Hematopoietic multipotent progenitor cell treated with erythropoietin and hydrocortisone succinate and interleukin-3 and kit ligand, for 8 days (in vitro differentiated cells): ENCODE measurements at regions not wholly inside any gene's neighbourhood (a gene's known extent, or its start where the extent isn't known, plus 50 kb on each side); places are given as distances from the start of the nearest gene placed in this dataset.
"Not testable (repeated sequence)": the region's sequence is repeated elsewhere in the genome, so short reads cannot be mapped to it uniquely, and the experiment has no call there.

Experiments used
- DNase-seq: peaks from one replicate; pipeline ENCODE4 v3.0.0-alpha.2; 2015

- DNase-seq, result no peak
Measured at GRCh38 chr5:86460519-86460918, 157.2 kb upstream of the COX7C start.

GRCh38 chr5:86461169-86461956 is 156.4 kb upstream of the COX7C start:
- no peak for DNase-seq

GRCh38 chr5:86463339-86463738 is 154.4 kb upstream of the COX7C start:
- DNase-seq, result peak; percentile 41

GRCh38 chr5:86465052-86465838 is 152.5 kb upstream of the COX7C start:
- DNase-seq, result no peak

- DNase-seq, result not testable (repeated sequence)
Measured at GRCh38 chr5:86466721-86467120, 151.0 kb upstream of the COX7C start.

DNA sequence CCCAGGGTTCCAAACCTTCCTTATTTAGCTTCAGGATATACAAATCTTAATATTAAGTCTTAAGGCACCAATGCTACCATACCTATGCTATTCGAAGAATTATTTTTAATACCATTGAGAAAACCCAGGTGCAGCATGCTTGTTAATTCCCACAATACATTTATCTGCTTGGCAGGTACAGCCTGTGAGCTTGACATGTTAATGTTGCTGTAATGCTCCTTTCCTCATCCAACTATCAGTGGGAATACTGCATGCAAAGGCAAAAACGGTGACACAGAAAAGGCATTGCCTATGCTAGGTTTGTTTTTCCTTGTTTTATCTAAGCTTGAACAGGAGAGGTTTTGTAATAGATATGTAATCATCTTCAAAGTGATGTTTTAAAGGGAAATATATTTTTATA is 135.7 kb upstream of the COX7C start:
- no peak for DNase-seq

DNA sequence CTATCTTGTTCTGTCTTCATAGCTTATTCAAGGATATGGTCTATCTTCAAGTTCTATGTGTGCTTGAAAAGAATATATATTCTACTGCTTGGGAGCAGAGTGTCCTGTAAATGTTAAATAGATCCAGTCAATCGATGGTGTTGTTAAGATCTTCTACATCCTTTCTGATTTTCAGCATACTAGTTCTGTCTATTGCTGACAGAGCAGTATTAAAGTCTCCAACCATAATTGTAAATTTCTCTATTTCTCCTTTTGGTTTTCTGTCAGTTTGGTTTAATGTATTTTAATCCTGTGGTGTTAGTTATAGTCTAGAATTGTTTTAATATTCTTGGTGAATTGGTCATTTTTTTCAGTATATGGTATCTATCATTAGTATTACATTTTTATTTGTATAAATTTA is 124.0 kb upstream of the COX7C start:
- DNase-seq, result no peak

DNA sequence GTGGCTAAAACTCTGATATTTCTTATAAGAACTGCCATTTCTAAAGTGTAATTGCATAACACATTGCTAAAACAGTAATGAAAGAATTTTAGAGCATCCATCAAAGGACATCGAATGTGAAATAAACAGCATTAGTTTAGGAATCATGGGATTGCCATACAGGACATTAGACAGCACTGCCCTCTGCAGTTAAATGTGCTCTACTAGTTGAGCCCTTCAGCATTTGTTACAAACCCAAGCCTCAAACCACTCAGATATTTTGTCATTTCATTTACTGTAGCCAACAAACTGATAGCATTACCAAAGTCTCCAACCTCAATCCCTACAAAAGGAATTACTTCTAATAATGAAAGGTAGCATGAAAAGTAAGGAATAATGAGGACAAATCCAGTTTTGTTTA is 116.8 kb upstream of the COX7C start:
- no peak for DNase-seq

- no peak for DNase-seq
Measured at GRCh38 chr5:86507574-86507973, 110.2 kb upstream of the COX7C start.

DNA sequence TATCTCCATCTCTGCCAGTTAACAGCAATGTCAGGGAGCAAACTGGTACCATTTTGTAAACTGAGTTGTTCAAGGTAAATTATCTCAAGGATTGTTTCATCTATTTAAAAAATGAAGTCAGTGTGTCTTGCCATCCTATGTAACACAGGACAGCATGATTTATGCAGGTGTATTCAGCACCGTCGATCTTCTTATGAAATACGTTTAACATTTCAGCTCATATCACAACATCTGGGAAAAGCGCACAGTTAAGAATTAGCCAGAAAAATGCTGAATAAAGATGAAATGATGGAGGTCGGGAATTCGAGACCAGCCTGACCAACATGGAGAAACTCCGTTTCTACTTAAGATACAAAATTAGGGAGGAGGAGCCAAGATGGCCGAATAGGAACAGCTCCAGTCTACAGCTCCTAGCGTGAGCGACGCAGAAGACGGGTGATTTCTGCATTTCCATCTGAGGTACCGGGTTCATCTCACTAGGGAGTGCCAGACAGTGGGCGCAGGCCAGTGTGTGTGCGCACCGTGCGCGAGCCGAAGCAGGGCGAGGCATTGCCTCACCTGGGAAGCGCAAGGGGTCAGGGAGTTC is 107.3 kb upstream of the COX7C start:
- DNase-seq, result not testable (repeated sequence)

DNA sequence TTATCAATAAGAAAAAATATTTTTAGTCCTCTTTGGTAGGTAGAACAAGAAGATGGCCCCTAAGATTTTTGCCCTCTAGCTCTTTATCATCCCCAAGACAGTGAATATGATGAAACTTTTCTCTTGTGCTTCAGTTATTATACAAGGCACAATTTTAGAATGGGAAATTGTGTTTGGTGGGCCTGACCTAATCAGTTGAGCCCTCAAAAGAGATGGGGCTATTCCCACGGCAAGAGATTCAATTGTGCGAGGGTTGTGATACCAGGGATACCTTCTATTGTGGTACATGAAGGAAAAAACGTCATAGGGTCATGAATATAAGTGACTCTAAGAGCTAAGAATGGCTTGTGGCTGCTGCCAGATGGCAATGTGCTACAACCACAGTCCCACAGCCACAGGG is 94.0 kb upstream of the COX7C start:
- DNase-seq, result no peak

- DNase-seq, result peak; percentile 18
Measured at GRCh38 chr5:86525622-86526021, 92.1 kb upstream of the COX7C start.

GRCh38 chr5:86526811-86527348 is 90.9 kb upstream of the COX7C start:
- DNase-seq, result peak; percentile 96

GRCh38 chr5:86532429-86532828 is 85.3 kb upstream of the COX7C start:
- DNase-seq, result no peak

DNA sequence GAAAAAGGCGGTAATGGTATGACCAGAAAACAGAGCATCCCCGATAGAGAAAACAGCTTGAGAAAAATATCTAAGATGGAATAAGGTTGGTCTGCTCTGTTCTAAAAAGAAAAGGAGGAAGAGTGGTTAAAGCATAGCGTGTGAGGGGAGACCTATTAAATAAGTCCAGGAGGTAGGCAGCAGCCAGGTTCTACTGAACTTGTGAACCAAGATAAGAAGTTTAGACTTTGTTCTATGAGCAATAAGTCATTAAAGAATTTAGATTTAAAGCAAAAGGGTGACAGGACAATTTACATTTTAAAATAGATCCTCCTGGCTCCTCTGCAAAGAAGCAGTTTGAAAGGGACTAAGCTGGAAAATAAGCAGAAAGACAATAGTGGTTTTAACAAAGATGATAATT is 81.3 kb upstream of the COX7C start:
- DNase-seq, result no peak

- no peak for DNase-seq
Measured at GRCh38 chr5:86542532-86542931, 75.2 kb upstream of the COX7C start.

GRCh38 chr5:86546044-86546443 is 71.7 kb upstream of the COX7C start:
- DNase-seq, result no peak

- DNase-seq, result no peak
Measured at GRCh38 chr5:86546582-86546981, 71.2 kb upstream of the COX7C start.

- no peak for DNase-seq
Measured at GRCh38 chr5:86554638-86555037, 63.1 kb upstream of the COX7C start.

- no peak for DNase-seq
Measured at GRCh38 chr5:86557920-86558319, 59.8 kb upstream of the COX7C start.

DNA sequence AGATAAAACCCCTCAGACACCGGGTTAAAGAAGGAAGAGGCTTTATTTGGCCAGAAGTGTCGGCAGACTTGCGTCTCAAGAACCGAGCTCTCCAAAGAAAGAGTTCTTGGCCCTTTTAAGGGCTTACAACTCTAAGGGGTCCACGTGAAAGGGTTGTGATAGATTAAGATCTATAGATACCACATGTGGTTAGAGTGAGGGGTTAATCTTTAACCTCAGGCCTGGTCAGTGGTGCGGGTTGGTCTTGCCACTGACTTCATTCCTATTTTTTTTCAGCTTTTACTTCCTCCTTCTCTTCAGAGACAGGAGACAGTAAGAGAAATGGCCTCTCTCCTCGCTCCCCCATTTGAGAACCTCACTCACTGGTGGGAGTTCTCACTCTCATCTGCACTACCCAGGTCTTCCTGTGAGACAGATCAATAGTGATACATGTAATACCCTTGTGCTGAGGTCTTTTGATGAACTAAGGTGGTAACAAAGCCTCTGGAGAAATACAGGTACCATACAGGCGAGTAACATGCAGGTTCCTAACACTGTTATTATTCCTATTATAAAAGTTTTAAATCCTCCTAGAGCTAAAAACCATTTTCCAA is 52.4 kb upstream of the COX7C start:
- peak; percentile 16 for DNase-seq

- DNase-seq, result not testable (repeated sequence)
Measured at GRCh38 chr5:86566030-86566429, 51.7 kb upstream of the COX7C start.
